Stimulated activated CD4-positive, alpha-beta T cell treated with anti-CD3 and anti-CD28 coated beads, TNF-alpha, amount 100 ng/mL, for 24 hours (primary cell): ENCODE measurements at regions not wholly inside any gene's neighbourhood (a gene's known extent, or its start where the extent isn't known, plus 50 kb on each side); places are given as distances from the start of the nearest gene placed in this dataset.
"Not testable (repeated sequence)": the region's sequence is repeated elsewhere in the genome, so short reads cannot be mapped to it uniquely, and the experiment has no call there.

Experiments
- DNase-seq, 3 experiments: peaks; one replicate each; pipeline ENCODE4 v3.0.0-alpha.2; 2020; ENCODE audit warnings: low read depth in 3 of 3

GRCh38 chr15:24733659-24734058, 58.1 kb downstream of the NPAP1 start:
- no peak for DNase-seq

- no peak for DNase-seq
Observed at GRCh38 chr15:24734396-24734795, 58.8 kb downstream of the NPAP1 start.

- DNase-seq = no peak
Observed at GRCh38 chr15:24745290-24745689, 69.7 kb downstream of the NPAP1 start.

GRCh38 chr15:24746094-24746493, 70.5 kb downstream of the NPAP1 start:
- DNase-seq = no peak

- no peak for DNase-seq
Observed at GRCh38 chr15:24747376-24747775, 71.8 kb downstream of the NPAP1 start.

- no peak for DNase-seq
Observed at GRCh38 chr15:24748812-24749439, 73.4 kb downstream of the NPAP1 start.

GRCh38 chr15:24752354-24752753, 76.8 kb downstream of the NPAP1 start:
- DNase-seq = no peak

- DNase-seq = no peak
Observed at GRCh38 chr15:24756101-24756500, 80.5 kb downstream of the NPAP1 start.

- no peak for DNase-seq
Observed at GRCh38 chr15:24760066-24760465, 84.5 kb downstream of the NPAP1 start.

GRCh38 chr15:24761704-24762302, 86.2 kb downstream of the NPAP1 start:
- no peak for DNase-seq

- DNase-seq = no peak
Observed at GRCh38 chr15:24763891-24764290, 88.3 kb downstream of the NPAP1 start.

- DNase-seq = no peak
Observed at GRCh38 chr15:24764375-24765171, 89.0 kb downstream of the NPAP1 start.

GRCh38 chr15:24766511-24767133, 91.0 kb downstream of the NPAP1 start:
- DNase-seq = no peak

GRCh38 chr15:24772266-24772665, 96.7 kb downstream of the NPAP1 start:
- DNase-seq = no peak

GRCh38 chr15:24772686-24773373, 97.3 kb downstream of the NPAP1 start:
- peak; percentile 13 to 63 (median 49) for DNase-seq

GRCh38 chr15:24777307-24777706, 101.7 kb downstream of the NPAP1 start:
- DNase-seq = no peak

- no peak for DNase-seq
Observed at GRCh38 chr15:24784506-24784905, 108.9 kb downstream of the NPAP1 start.

GRCh38 chr15:24786347-24786746, 110.8 kb downstream of the NPAP1 start:
- DNase-seq = no peak

GRCh38 chr15:24802624-24803023, 127.0 kb downstream of the NPAP1 start:
- not testable (repeated sequence) for DNase-seq

- no peak for DNase-seq
Observed at GRCh38 chr15:24819680-24820079, 135.1 kb upstream of the SNRPN start.

- no peak for DNase-seq
Observed at GRCh38 chr15:24823473-24823872, 131.3 kb upstream of the SNRPN start.

- no peak for DNase-seq
Observed at GRCh38 chr15:24832282-24832681, 122.5 kb upstream of the SNRPN start.
